ENCODE measurements at regions not wholly inside any gene's neighbourhood (a gene's known extent, or its start where the extent isn't known, plus 50 kb on each side); places are given as distances from the start of the nearest gene placed in this dataset.

DNA sequence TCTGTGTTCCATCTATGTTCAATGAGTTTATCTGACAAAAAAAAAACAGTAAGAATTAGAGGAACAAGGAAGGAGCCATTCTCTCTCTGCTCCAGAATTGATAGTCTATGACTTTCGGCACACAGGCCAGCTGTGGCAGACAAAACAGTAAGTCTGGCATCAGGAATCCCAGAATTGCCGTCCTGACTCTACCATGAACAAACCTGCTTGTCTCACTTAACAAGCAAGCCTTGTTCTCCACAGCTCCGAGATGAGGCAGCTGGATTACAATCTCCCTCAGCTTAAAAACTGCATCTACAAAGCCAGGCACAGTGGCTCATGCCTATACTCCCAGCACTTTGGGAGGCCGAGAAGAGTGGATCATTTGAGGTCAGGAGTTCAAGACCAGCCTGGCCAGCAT, 153.6 kb upstream of the TMCC3 start:
- DNase-seq (ENCODE audit: low read depth) = no peak
- no peak for TF ChIP-seq CTCF (IDR thresholded peaks at IDR 0.05; ENCODE audit: insufficient read depth, low read depth, low read length, missing control alignments)
- H3K4me3 ChIP-seq (ENCODE audit: low read length) = no peak overlapping the region

DNA sequence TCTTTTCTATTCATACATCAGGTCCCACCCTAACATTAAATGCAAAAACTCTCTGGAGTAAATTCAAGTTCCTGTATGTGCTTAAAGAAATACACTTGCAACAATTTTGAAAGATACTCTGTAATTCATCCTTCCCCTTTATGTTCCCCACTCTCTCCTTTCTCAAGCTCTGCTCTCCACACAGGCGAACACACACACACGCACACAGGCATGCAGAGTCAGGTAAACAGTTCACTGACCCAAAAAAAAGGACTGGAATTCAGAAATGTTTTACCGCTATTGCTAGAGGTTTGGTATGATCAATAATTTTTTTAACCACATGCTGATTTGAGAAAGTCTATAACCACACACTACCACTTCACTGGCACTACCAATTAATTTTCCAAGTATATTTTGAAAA, 152.4 kb upstream of the TMCC3 start:
- H3K4me3 ChIP-seq (ENCODE audit: low read length) = no peak overlapping the region
- DNase-seq (ENCODE audit: low read depth) = no peak
- no peak for TF ChIP-seq CTCF (IDR thresholded peaks at IDR 0.05; ENCODE audit: insufficient read depth, low read depth, low read length, missing control alignments)

- TF ChIP-seq CTCF (IDR thresholded peaks at IDR 0.05; ENCODE audit: insufficient read depth, low read depth, low read length, missing control alignments) = no peak
- DNase-seq (ENCODE audit: low read depth) = no peak
- H3K4me3 ChIP-seq (ENCODE audit: low read length) = no peak overlapping the region
Observed at GRCh38 chr12:94801745-94802144, 151.4 kb upstream of the TMCC3 start.

GRCh38 chr12:94799136-94799535, 148.8 kb upstream of the TMCC3 start:
- no peak for TF ChIP-seq CTCF (IDR thresholded peaks at IDR 0.05; ENCODE audit: insufficient read depth, low read depth, low read length, missing control alignments)
- no peak overlapping the region for H3K4me3 ChIP-seq (ENCODE audit: low read length)
- peak; percentile 88 for DNase-seq (ENCODE audit: low read depth)

DNA sequence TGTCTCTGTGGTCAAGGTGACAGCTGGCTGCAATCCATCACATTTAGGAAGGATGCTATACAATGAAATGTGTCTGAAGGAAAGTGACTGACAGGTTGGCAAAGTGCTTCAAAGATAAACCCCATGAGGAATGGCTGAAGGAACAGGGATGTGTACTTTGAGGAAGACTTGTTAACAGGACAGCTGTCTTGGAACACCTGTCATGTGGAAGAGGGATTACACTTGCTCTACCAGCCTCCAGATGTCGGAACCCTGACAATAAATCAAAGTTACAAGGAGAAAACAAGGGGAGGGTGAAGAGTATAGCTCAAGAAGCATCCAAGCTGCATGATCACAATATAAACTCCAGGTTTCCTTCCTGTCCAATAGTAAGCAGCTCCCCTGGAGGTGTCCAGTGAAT, 147.8 kb upstream of the TMCC3 start:
- H3K4me3 ChIP-seq (ENCODE audit: low read length) = no peak overlapping the region
- TF ChIP-seq CTCF (IDR thresholded peaks at IDR 0.05; ENCODE audit: insufficient read depth, low read depth, low read length, missing control alignments) = no peak
- DNase-seq (ENCODE audit: low read depth) = no peak

DNA sequence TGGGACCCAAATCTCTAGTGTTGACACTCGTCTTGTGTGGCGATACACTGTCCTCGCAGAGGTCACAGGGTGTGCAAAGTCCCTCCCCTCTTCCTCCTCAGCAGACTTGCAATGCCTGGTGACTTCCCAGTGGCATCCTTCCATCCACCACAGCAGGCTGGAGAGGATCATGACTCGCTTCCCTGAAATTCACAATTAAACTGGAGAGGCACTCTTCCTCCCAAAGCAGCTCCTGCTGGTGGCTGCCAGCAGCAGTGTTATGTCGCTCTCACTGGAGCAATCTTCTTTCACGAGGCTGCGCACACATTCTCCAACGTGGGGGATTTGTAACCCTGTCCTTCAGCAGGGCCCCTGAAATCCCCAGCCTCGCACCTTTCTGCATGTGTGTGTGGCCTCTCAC, 145.2 kb upstream of the TMCC3 start:
- H3K4me3 ChIP-seq (ENCODE audit: low read length) = no peak overlapping the region
- peak; percentile 61 for DNase-seq (ENCODE audit: low read depth)
- peak; percentile 41 for TF ChIP-seq CTCF (IDR thresholded peaks at IDR 0.05; ENCODE audit: insufficient read depth, low read depth, low read length, missing control alignments)

GRCh38 chr12:94795044-94795443, 144.7 kb upstream of the TMCC3 start:
- no peak overlapping the region for H3K4me3 ChIP-seq (ENCODE audit: low read length)
- no peak for DNase-seq (ENCODE audit: low read depth)
- TF ChIP-seq CTCF (IDR thresholded peaks at IDR 0.05; ENCODE audit: insufficient read depth, low read depth, low read length, missing control alignments) = no peak
